IMR-90 (cell line): ENCODE measurements at regions not wholly inside any gene's neighbourhood (a gene's known extent, or its start where the extent isn't known, plus 50 kb on each side); places are given as distances from the start of the nearest gene placed in this dataset.

Experiments used
- ATAC-seq: fragments of 200-7000 bp; cut with Tn5 transposase; 2 replicates; pipeline ENCODE4 v1.9.1; 2020; ENCODE audit warnings: low read depth, mild to moderate bottlenecking, moderate library complexity
- BruUV-seq: library from RNA; stranded (reverse); fragments of 400-500 nt; replicated peaks from 2 replicates; lab custom pipeline; 2021; lab: Mats Ljungman, UMichigan
- CTCF ChIA-PET: fragments of 300-600 bp; formaldehyde crosslinking; extraction: SDS; loops from one replicate; lab custom pipeline; 2021; ENCODE audit warnings: antibody characterized with exemption; lab: Yijun Ruan, JAX
- POLR2A ChIA-PET: fragments of 300-600 bp; sonication (Branson Sonifier 250); formaldehyde crosslinking; loops from one replicate; lab custom pipeline; 2022; ENCODE audit warnings: antibody characterized with exemption; ENCODE audit not compliant: unreplicated experiment; lab: Charles Lee
- DNase-seq: peaks from one replicate; pipeline ENCODE4 v3.0.0; 2013
- H2AFZ ChIP-seq: replicated peaks from 2 replicates; pipeline ENCODE3; 2013; ENCODE audit warnings: low read length, mild to moderate bottlenecking; ENCODE audit not compliant: poor library complexity
- H2AK5ac ChIP-seq: 2 replicates; pipeline ENCODE4 v1.6.1; 2013; ENCODE audit warnings: low read depth, low read length, inconsistent platforms
- H2AK9ac ChIP-seq: replicated peaks from 2 replicates; pipeline ENCODE3; 2013; ENCODE audit warnings: mild to moderate bottlenecking, low read depth, low read length, moderate library complexity; ENCODE audit not compliant: poor library complexity
- H2BK120ac ChIP-seq: 2 replicates; pipeline ENCODE4 v1.6.1; 2013; ENCODE audit warnings: low read depth, low read length, inconsistent platforms
- H2BK15ac ChIP-seq: 3 replicates; pipeline ENCODE4 v1.6.1; 2013; ENCODE audit warnings: low read depth, low read length, inconsistent platforms
- H2BK20ac ChIP-seq: 2 replicates; pipeline ENCODE4 v1.6.1; 2013; ENCODE audit warnings: low read depth, mild to moderate bottlenecking, inconsistent platforms, low read length, moderate library complexity
- H2BK5ac ChIP-seq: 2 replicates; pipeline ENCODE4 v1.6.1; 2013; ENCODE audit warnings: mild to moderate bottlenecking, low read depth, low read length, inconsistent platforms; ENCODE audit not compliant: poor library complexity, severe bottlenecking
- H3K14ac ChIP-seq: replicated peaks from 2 replicates; pipeline ENCODE4 v1.6.1; 2013; ENCODE audit warnings: low read depth, low read length, inconsistent platforms
- H3K18ac ChIP-seq: 2 replicates; pipeline ENCODE4 v1.6.1; 2013; ENCODE audit warnings: low read depth, low read length, control low read depth
- H3K23ac ChIP-seq: 2 replicates; pipeline ENCODE4 v1.6.1; 2013; ENCODE audit warnings: low read depth, low read length, inconsistent platforms
- H3K27ac ChIP-seq: 2 replicates; pipeline ENCODE4 v1.5.1; 2013; ENCODE audit warnings: mild to moderate bottlenecking, control low read depth, low read length; ENCODE audit not compliant: insufficient read depth
- H3K27me3 ChIP-seq: 2 replicates; pipeline ENCODE4 v1.6.1; 2013; ENCODE audit warnings: low read length; ENCODE audit not compliant: control insufficient read depth, insufficient read depth
- H3K36me3 ChIP-seq: 2 replicates; pipeline ENCODE4 v1.6.1; 2013; ENCODE audit warnings: low read length, mixed read lengths; ENCODE audit not compliant: control insufficient read depth, insufficient read depth
- H3K4ac ChIP-seq: 2 replicates; pipeline ENCODE4 v1.6.1; 2013; ENCODE audit warnings: low read depth, low read length, inconsistent platforms
- H3K4me1 ChIP-seq: 2 replicates; pipeline ENCODE4 v1.6.1; 2013; ENCODE audit warnings: low read length, mixed read lengths; ENCODE audit not compliant: control insufficient read depth, insufficient read depth
- H3K4me2 ChIP-seq: 2 replicates; pipeline ENCODE4 v1.6.1; 2013; ENCODE audit warnings: low read depth, mild to moderate bottlenecking, control low read depth, low read length, moderate library complexity
- H3K4me3 ChIP-seq: 2 replicates; pipeline ENCODE4 v1.5.1; 2013; ENCODE audit warnings: low read depth, mild to moderate bottlenecking, control low read depth, low read length, moderate library complexity; ENCODE audit not compliant: insufficient read depth
- H3K56ac ChIP-seq: 2 replicates; pipeline ENCODE4 v1.6.1; 2013; ENCODE audit warnings: low read length, inconsistent platforms; ENCODE audit not compliant: insufficient read depth; ENCODE audit errors: extremely low read depth
- H3K79me1 ChIP-seq, 2 experiments: 2 replicates each; pipeline ENCODE4 v1.6.1; 2013; ENCODE audit warnings: low read length in 2 of 2, inconsistent platforms in 1 of 2, low read depth in 1 of 2
- H3K9ac ChIP-seq: 2 replicates; pipeline ENCODE4 v1.6.1; 2013; ENCODE audit warnings: low read depth, low read length, control low read depth
- H3K9me1 ChIP-seq: 2 replicates; pipeline ENCODE4 v1.6.1; 2013; ENCODE audit warnings: low read length, inconsistent platforms; ENCODE audit not compliant: insufficient read depth
- H3K9me3 ChIP-seq: 2 replicates; pipeline ENCODE4 v1.6.1; 2013; ENCODE audit warnings: low read length; ENCODE audit not compliant: control insufficient read depth, insufficient read depth
- H4K20me1 ChIP-seq: 2 replicates; pipeline ENCODE4 v1.6.1; 2013; ENCODE audit warnings: low read length, inconsistent platforms; ENCODE audit not compliant: insufficient read depth
- H4K5ac ChIP-seq: 2 replicates; pipeline ENCODE4 v1.6.1; 2013; ENCODE audit warnings: mild to moderate bottlenecking, low read depth, low read length, control low read depth
- H4K8ac ChIP-seq, 2 experiments: 2 replicates each; pipeline ENCODE4 v1.6.1; 2013; ENCODE audit warnings: low read depth in 2 of 2, low read length in 2 of 2, control low read depth in 1 of 2, inconsistent platforms in 1 of 2
- H4K91ac ChIP-seq: 2 replicates; pipeline ENCODE4 v1.6.1; 2013; ENCODE audit warnings: low read depth, low read length, inconsistent platforms; ENCODE audit not compliant: insufficient read depth
- BHLHE40 ChIP-seq: fragments of 150-350 bp; IDR thresholded peaks from 2 replicates; pipeline ENCODE4 v1.6.1; 2016; ENCODE audit warnings: mild to moderate bottlenecking, low read depth, low read length
- MXI1 ChIP-seq: IDR thresholded peaks from 2 replicates; pipeline ENCODE4 v1.6.1; 2012; ENCODE audit warnings: low read depth, mild to moderate bottlenecking, low read length, moderate library complexity, borderline replicate concordance
- POLR2A ChIP-seq: IDR thresholded peaks from 2 replicates; pipeline ENCODE4 v1.6.1; 2012; ENCODE audit warnings: mild to moderate bottlenecking, low read depth, low read length
- RAD21 ChIP-seq: IDR thresholded peaks from 2 replicates; pipeline ENCODE4 v1.6.1; 2012; ENCODE audit warnings: low read length, improper control_type of control experiment
- WGBS, 2 experiments: methylation state at CpG; one replicate each; pipeline versions ENCODE4 v1.1.5 to v1.1.7; 2013; ENCODE audit warnings: missing lambda C conversion rate in 2 of 2; ENCODE audit not compliant: insufficient read length in 1 of 2; ENCODE audit errors: extremely low coverage in 2 of 2; 5-methylcytosine and 5-hydroxymethylcytosine counted together
- dilution Hi-C: fragments of 300-500 bp; cut with HindIII; formaldehyde crosslinking; loops from one replicate; pipeline ENCODE4 v1.14.3; 2018; ENCODE audit warnings: low sequenced_read_pairs; ENCODE audit not compliant: unreplicated experiment
- in situ Hi-C: fragments of 300-500 bp; cut with MboI; formaldehyde crosslinking; loops from 3 replicates; pipeline ENCODE4 v1.14.3; 2019; ENCODE audit warnings: low sequenced_read_pairs, inconsistent platforms, mixed read lengths
- intact Hi-C: fragments of 100-400 bp; cut with micrococcal nuclease; formaldehyde crosslinking; loops from 2 replicates; pipeline ENCODE4 v1.10.0; 2022
- TF ChIP-seq, protein P1 (sequence below): conservative IDR thresholded peaks from 2 replicates; pipeline ENCODE4 v1.5.1; 2012; ENCODE audit warnings: mild to moderate bottlenecking, low read depth, low read length, improper control_type of control experiment

DNA sequence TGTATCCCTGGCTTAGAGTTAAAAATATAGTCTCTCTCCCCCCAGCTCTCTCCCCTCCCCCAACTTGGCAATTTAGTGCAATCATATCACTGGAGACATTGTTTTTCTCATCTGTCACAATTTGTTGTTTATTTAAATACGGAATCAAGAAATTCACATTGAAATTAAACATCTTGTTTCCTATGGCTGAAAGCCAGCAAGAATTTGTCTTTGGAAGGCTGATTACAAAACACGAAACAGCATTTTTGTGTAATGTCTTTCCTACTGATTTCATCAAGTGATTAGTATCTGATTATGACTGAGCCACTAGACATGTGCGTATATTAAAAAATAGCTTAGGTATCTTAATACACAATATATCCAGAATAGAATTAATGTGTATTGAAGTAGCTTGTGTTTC lies 119.7 kb downstream of the LYPLAL1 start:
- no peak overlapping the region for H3K4ac ChIP-seq
- H4K8ac ChIP-seq: no peak overlapping the region
- peaks cover 9% of the 10 kb centered on the region for H3K4me1 ChIP-seq
- TF ChIP-seq BHLHE40 (no peak), RAD21 (no peak), POLR2A (no peak), MXI1 (no peak)
- TF ChIP-seq, protein P1, sequence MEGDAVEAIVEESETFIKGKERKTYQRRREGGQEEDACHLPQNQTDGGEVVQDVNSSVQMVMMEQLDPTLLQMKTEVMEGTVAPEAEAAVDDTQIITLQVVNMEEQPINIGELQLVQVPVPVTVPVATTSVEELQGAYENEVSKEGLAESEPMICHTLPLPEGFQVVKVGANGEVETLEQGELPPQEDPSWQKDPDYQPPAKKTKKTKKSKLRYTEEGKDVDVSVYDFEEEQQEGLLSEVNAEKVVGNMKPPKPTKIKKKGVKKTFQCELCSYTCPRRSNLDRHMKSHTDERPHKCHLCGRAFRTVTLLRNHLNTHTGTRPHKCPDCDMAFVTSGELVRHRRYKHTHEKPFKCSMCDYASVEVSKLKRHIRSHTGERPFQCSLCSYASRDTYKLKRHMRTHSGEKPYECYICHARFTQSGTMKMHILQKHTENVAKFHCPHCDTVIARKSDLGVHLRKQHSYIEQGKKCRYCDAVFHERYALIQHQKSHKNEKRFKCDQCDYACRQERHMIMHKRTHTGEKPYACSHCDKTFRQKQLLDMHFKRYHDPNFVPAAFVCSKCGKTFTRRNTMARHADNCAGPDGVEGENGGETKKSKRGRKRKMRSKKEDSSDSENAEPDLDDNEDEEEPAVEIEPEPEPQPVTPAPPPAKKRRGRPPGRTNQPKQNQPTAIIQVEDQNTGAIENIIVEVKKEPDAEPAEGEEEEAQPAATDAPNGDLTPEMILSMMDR: no peak
- H3K79me1 ChIP-seq: no peaks in the 10 kb centered on the region
- H4K5ac ChIP-seq: no peak overlapping the region
- H3K14ac ChIP-seq: no peak overlapping the region
- ChIA-PET CTCF (no interaction called here), POLR2A (no interaction called here)
- H3K18ac ChIP-seq: no peak overlapping the region
- H3K27me3 ChIP-seq: no peaks in the 10 kb centered on the region
- H2AK5ac ChIP-seq: no peak overlapping the region
- no peak overlapping the region for H2BK120ac ChIP-seq
- no peaks in the 10 kb centered on the region for H3K9me3 ChIP-seq
- no peaks in the 10 kb centered on the region for H3K36me3 ChIP-seq
- intact Hi-C loops (no loop called here), dilution Hi-C loops (no loop called here), in situ Hi-C loops (no loop called here)
- no peak overlapping the region for H3K56ac ChIP-seq
- H2BK15ac ChIP-seq: no peak overlapping the region
- H2AK9ac ChIP-seq: no peak overlapping the region
- no peaks in the 10 kb centered on the region for H3K9me1 ChIP-seq
- no peak overlapping the region for H2BK20ac ChIP-seq
- H2BK5ac ChIP-seq: no peak overlapping the region
- no peak overlapping the region for H3K4me2 ChIP-seq
- H3K23ac ChIP-seq: no peak overlapping the region
- ATAC-seq (no peak), DNase-seq (no peak)
- H3K4me3 ChIP-seq: no peak overlapping the region
- no CpG with 5 or more reads among the region's 3 CpGs for WGBS, 2 experiments
- H3K27ac ChIP-seq: no peak overlapping the region
- H4K91ac ChIP-seq: no peak overlapping the region
- H4K20me1 ChIP-seq: no peaks in the 10 kb centered on the region
- H3K9ac ChIP-seq: no peak overlapping the region
- no TSS peak for BruUV-seq
- H2AFZ ChIP-seq: no peak overlapping the region
